CD4-positive, alpha-beta T cell (primary cell): ENCODE measurements at regions not wholly inside any gene's neighbourhood (a gene's known extent, or its start where the extent isn't known, plus 50 kb on each side); places are given as distances from the start of the nearest gene placed in this dataset.

Source experiments
- ATAC-seq: fragments of 200-7000 bp; cut with Tn5 transposase; one replicate; pipeline ENCODE4 v1.10.0; 2022; ENCODE audit warnings: mild to moderate bottlenecking; ENCODE audit not compliant: poor library complexity
- CTCF ChIA-PET: fragments of 350-600 bp; sonication (Branson Sonifier 250); formaldehyde crosslinking; loops from one replicate; lab custom pipeline; 2021; ENCODE audit warnings: antibody characterized with exemption, inconsistent platforms; lab: Charles Lee
- POLR2A ChIA-PET: fragments of 350-600 bp; sonication (Branson Sonifier 250); formaldehyde crosslinking; loops from one replicate; lab custom pipeline; 2021; ENCODE audit warnings: antibody characterized with exemption, inconsistent platforms; lab: Charles Lee
- DNase-seq, 14 experiments: peaks; one replicate each; pipeline ENCODE4 v3.0.0-alpha.2; 2013 to 2020; ENCODE audit warnings: mixed read lengths in 2 of 14
- H3K27ac ChIP-seq, 2 donors: one replicate each; pipeline versions ENCODE4 v1.5.1 to v1.7.0; 2013; ENCODE audit warnings: low read length in 2 of 2, low read depth in 1 of 2, mild to moderate bottlenecking in 1 of 2
- H3K27me3 ChIP-seq, 2 experiments: 1 replicate in 1 of 2; 2 replicates in 1 of 2; pipeline versions ENCODE4 v1.6.1 to v1.7.0; 2013; ENCODE audit warnings: low read length in 2 of 2, control low read depth in 1 of 2, mild to moderate bottlenecking in 1 of 2, moderate library complexity in 1 of 2; ENCODE audit not compliant: insufficient read depth in 2 of 2, control insufficient read depth in 1 of 2
- H3K36me3 ChIP-seq: one replicate; pipeline ENCODE4 v1.6.1; 2013; ENCODE audit warnings: low read length, control low read depth; ENCODE audit not compliant: insufficient read depth
- H3K4me1 ChIP-seq: one replicate; pipeline ENCODE4 v1.6.1; 2013; ENCODE audit warnings: low read length, control low read depth; ENCODE audit not compliant: insufficient read depth
- H3K4me3 ChIP-seq: one replicate; pipeline ENCODE4 v1.5.1; 2013; ENCODE audit warnings: mild to moderate bottlenecking, low read length, moderate library complexity
- H3K9me3 ChIP-seq, 2 experiments: 1 replicate in 1 of 2; 2 replicates in 1 of 2; pipeline versions ENCODE4 v1.6.1 to v1.7.0; 2013; ENCODE audit warnings: low read length in 2 of 2, mild to moderate bottlenecking in 2 of 2, control low read depth in 1 of 2, moderate library complexity in 1 of 2; ENCODE audit not compliant: control insufficient read depth in 1 of 2, insufficient read depth in 1 of 2
- H3K27ac Mint-ChIP-seq: one replicate; pipeline ENCODE4 v1.8.0; 2020; ENCODE audit warnings: mixed read lengths
- H3K27me3 Mint-ChIP-seq: one replicate; pipeline ENCODE4 v1.8.0; 2021; ENCODE audit warnings: mixed read lengths
- H3K36me3 Mint-ChIP-seq: one replicate; pipeline ENCODE4 v1.8.0; 2021; ENCODE audit warnings: low read depth, mixed read lengths
- H3K4me1 Mint-ChIP-seq: one replicate; pipeline ENCODE4 v1.8.0; 2021; ENCODE audit warnings: low read depth, mixed read lengths
- H3K4me3 Mint-ChIP-seq: one replicate; pipeline ENCODE4 v1.8.0; 2020; ENCODE audit warnings: mild to moderate bottlenecking, mixed read lengths
- H3K9me3 Mint-ChIP-seq: one replicate; pipeline ENCODE4 v1.8.0; 2020; ENCODE audit warnings: mixed read lengths
- CTCF ChIP-seq: fragments of 200-600 bp; IDR thresholded peaks from one replicate; pipeline ENCODE4 v1.8.0; 2022; ENCODE audit warnings: antibody characterized with exemption, mild to moderate bottlenecking
- intact Hi-C, 2 experiments: fragments of 100-400 bp; cut with DNase I in 1 of 2; cut with micrococcal nuclease in 1 of 2; formaldehyde crosslinking; loops; one replicate each; pipeline versions ENCODE4 v1.15.1 to v1.9.0; 2023 to 2025; cut with DNase I, micrococcal nuclease

GRCh38 chr22:27456696-27457503 lies 344.7 kb downstream of the MN1 start:
- H3K4me1 ChIP-seq: no peaks in the 10 kb centered on the region
- Mint-ChIP-seq H3K4me3 (no peak overlapping the region), H3K9me3 (no peaks in the 10 kb centered on the region), H3K36me3 (no peaks in the 10 kb centered on the region), H3K27me3 (peaks cover 14% of the 10 kb centered on the region), H3K27ac (no peak overlapping the region), H3K4me1 (no peaks in the 10 kb centered on the region)
- ChIA-PET CTCF (no interaction called here), POLR2A (no interaction called here)
- no peak overlapping the region for H3K27ac ChIP-seq
- no peak for DNase-seq
- TF ChIP-seq CTCF: no peak
- intact Hi-C loops: no loop called here
- H3K36me3 ChIP-seq: no peaks in the 10 kb centered on the region
- no peaks in the 10 kb centered on the region for H3K27me3 ChIP-seq
- H3K4me3 ChIP-seq: no peak overlapping the region
- no peaks in the 10 kb centered on the region for H3K9me3 ChIP-seq
- no peak for ATAC-seq

- H3K9me3 Mint-ChIP-seq: no peaks in the 10 kb centered on the region
- no peak overlapping the region for H3K4me3 ChIP-seq
- intact Hi-C loops: no loop called here
- ChIA-PET POLR2A (no interaction called here), CTCF (no interaction called here)
- no peaks in the 10 kb centered on the region for H3K4me1 Mint-ChIP-seq
- no peak overlapping the region for H3K27ac ChIP-seq
- TF ChIP-seq CTCF: no peak
- H3K27ac Mint-ChIP-seq: no peak overlapping the region
- H3K9me3 ChIP-seq: peaks cover 0 to 13% of the 10 kb centered on the region in 2 experiments
- no peak for DNase-seq
- H3K36me3 ChIP-seq: no peaks in the 10 kb centered on the region
- H3K27me3 Mint-ChIP-seq: peaks cover 17% of the 10 kb centered on the region
- H3K4me3 Mint-ChIP-seq: no peak overlapping the region
- no peaks in the 10 kb centered on the region for H3K36me3 Mint-ChIP-seq
- no peaks in the 10 kb centered on the region for H3K4me1 ChIP-seq
- no peak for ATAC-seq
- H3K27me3 ChIP-seq: no peaks in the 10 kb centered on the region
These were observed 341.6 kb downstream of the MN1 start for GRCh38 chr22:27459999-27460398.

- no peaks in the 10 kb centered on the region for H3K36me3 ChIP-seq
- no peak for TF ChIP-seq CTCF
- H3K27me3 ChIP-seq: no peaks in the 10 kb centered on the region
- no peak for DNase-seq
- no peak overlapping the region for H3K4me3 ChIP-seq
- no peaks in the 10 kb centered on the region for H3K9me3 Mint-ChIP-seq
- no peak overlapping the region for H3K4me3 Mint-ChIP-seq
- peaks cover 18% of the 10 kb centered on the region for H3K27me3 Mint-ChIP-seq
- intact Hi-C loops: no loop called here
- no peak for ATAC-seq
- no peaks in the 10 kb centered on the region for H3K4me1 Mint-ChIP-seq
- H3K9me3 ChIP-seq: peaks cover 0 to 13% of the 10 kb centered on the region in 2 experiments
- no peaks in the 10 kb centered on the region for H3K36me3 Mint-ChIP-seq
- H3K27ac ChIP-seq: no peak overlapping the region
- ChIA-PET CTCF (no interaction called here), POLR2A (no interaction called here)
- no peak overlapping the region for H3K27ac Mint-ChIP-seq
- H3K4me1 ChIP-seq: no peaks in the 10 kb centered on the region
These were observed 340.8 kb downstream of the MN1 start for GRCh38 chr22:27460591-27461347.
